H1 (cell line): ENCODE measurements at regions not wholly inside any gene's neighbourhood (a gene's known extent, or its start where the extent isn't known, plus 50 kb on each side); places are given as distances from the start of the nearest gene placed in this dataset.

ENCODE experiments used
- CTCF ChIA-PET: fragments of 300-600 bp; sonication (Branson Sonifier 250); formaldehyde crosslinking; loops from one replicate; lab custom pipeline; 2021; ENCODE audit not compliant: partially characterized antibody; lab: Charles Lee
- POLR2A ChIA-PET: fragments of 300-600 bp; sonication (Branson Sonifier 250); formaldehyde crosslinking; loops from one replicate; lab custom pipeline; 2021; ENCODE audit warnings: inconsistent platforms; ENCODE audit not compliant: partially characterized antibody; lab: Charles Lee
- DNase-seq, 2 experiments: peaks; one replicate each; pipeline versions ENCODE4 v3.0.0 to v3.0.0-alpha.2; 2010 to 2022; ENCODE audit warnings: low spot score in 2 of 2, low read depth in 1 of 2, mixed read lengths in 1 of 2
- FAIRE-seq: peaks from 2 replicates; lab custom pipeline; 2011; peaks lifted over from hg19 to GRCh38; lab: Jason Lieb, UNC
- H2AFZ ChIP-seq: 2 replicates; pipeline ENCODE4 v1.8.1; 2012; ENCODE audit warnings: low read length, inconsistent platforms
- H2AK5ac ChIP-seq: 2 replicates; pipeline ENCODE4 v1.6.1; 2013; ENCODE audit warnings: low read depth, low read length
- H2BK120ac ChIP-seq: replicated peaks from 2 replicates; pipeline ENCODE3; 2013; ENCODE audit warnings: low read depth, low read length, inconsistent platforms
- H2BK12ac ChIP-seq: 2 replicates; pipeline ENCODE4 v1.6.1; 2013; ENCODE audit warnings: low read depth, low read length
- H2BK15ac ChIP-seq: 2 replicates; pipeline ENCODE4 v1.6.1; 2013; ENCODE audit warnings: low read length
- H2BK20ac ChIP-seq: 2 replicates; pipeline ENCODE4 v1.6.1; 2013; ENCODE audit warnings: low read length
- H2BK5ac ChIP-seq: 2 replicates; pipeline ENCODE4 v1.6.1; 2013; ENCODE audit warnings: low read depth, low read length
- H3K14ac ChIP-seq: 2 replicates; pipeline ENCODE4 v1.6.1; 2013; ENCODE audit warnings: inconsistent platforms; ENCODE audit not compliant: insufficient read length
- H3K18ac ChIP-seq: 2 replicates; pipeline ENCODE4 v1.6.1; 2013; ENCODE audit warnings: low read length; ENCODE audit errors: extremely low read depth
- H3K23ac ChIP-seq: 2 replicates; pipeline ENCODE4 v1.6.1; 2013; ENCODE audit warnings: inconsistent platforms; ENCODE audit not compliant: insufficient read length
- H3K23me2 ChIP-seq: 2 replicates; pipeline ENCODE4 v1.6.1; 2013; ENCODE audit warnings: low read depth, low read length
- H3K27ac ChIP-seq: 2 replicates; pipeline ENCODE4 v1.6.1; 2011; ENCODE audit warnings: low read depth, low read length, inconsistent platforms
- H3K27me3 ChIP-seq, 4 experiments: replicated peaks in 1 of 4; 1 replicate in 1 of 4; 2 replicates in 3 of 4; pipeline versions ENCODE4 v1.6.1 to v1.8.1; 2011 to 2013; ENCODE audit warnings: low read length in 3 of 4, mild to moderate bottlenecking in 3 of 4, inconsistent platforms in 2 of 4, mixed read lengths in 2 of 4, moderate library complexity in 1 of 4; ENCODE audit not compliant: control insufficient read depth in 3 of 4, insufficient read depth in 3 of 4; ENCODE audit errors: extremely low read depth in 1 of 4
- H3K36me3 ChIP-seq, 4 experiments: 2 replicates each; pipeline versions ENCODE4 v1.6.1 to v1.8.1; 2011 to 2013; ENCODE audit warnings: mild to moderate bottlenecking in 4 of 4, low read length in 3 of 4, moderate library complexity in 2 of 4, control low read depth in 1 of 4, inconsistent platforms in 1 of 4; ENCODE audit not compliant: insufficient read depth in 4 of 4, control insufficient read depth in 2 of 4
- H3K4ac ChIP-seq: replicated peaks from 2 replicates; pipeline ENCODE3; 2013; ENCODE audit warnings: low read length, low read depth, mixed read lengths, inconsistent platforms; ENCODE audit not compliant: insufficient read length
- H3K4me1 ChIP-seq, 4 experiments: replicated peaks in 1 of 4; 1 replicate in 1 of 4; 2 replicates in 3 of 4; pipeline versions ENCODE4 v1.6.1 to v1.8.1; 2011 to 2013; ENCODE audit warnings: low read length in 3 of 4, inconsistent platforms in 2 of 4, mixed read lengths in 1 of 4; ENCODE audit not compliant: insufficient read depth in 4 of 4, control insufficient read depth in 3 of 4
- H3K4me2 ChIP-seq, 2 experiments: 2 replicates each; pipeline versions ENCODE4 v1.6.1 to v1.8.1; 2011 to 2013; ENCODE audit warnings: low read depth in 2 of 2, low read length in 2 of 2, control low read depth in 1 of 2, inconsistent platforms in 1 of 2, mild to moderate bottlenecking in 1 of 2; ENCODE audit not compliant: insufficient read depth in 1 of 2
- H3K4me3 ChIP-seq, 4 experiments: fragments of 200-600, 300-600 bp in 1 of 4; sonication (generic), shearing (Covaris generic), sonication (Bioruptor Twin) in 1 of 4; 2 replicates each; pipeline versions ENCODE4 v1.5.1 to v1.8.1; 2011 to 2016; ENCODE audit warnings: low read length in 4 of 4, low read depth in 3 of 4, control low read depth in 2 of 4, inconsistent platforms in 2 of 4, mild to moderate bottlenecking in 2 of 4, mixed read lengths in 1 of 4, moderate library complexity in 1 of 4; ENCODE audit not compliant: insufficient read depth in 2 of 4; ENCODE audit errors: extremely low read depth in 1 of 4
- H3K56ac ChIP-seq: replicated peaks from 2 replicates; pipeline ENCODE3; 2013; ENCODE audit warnings: low read depth, mild to moderate bottlenecking, mixed read lengths, low read length, inconsistent platforms; ENCODE audit not compliant: insufficient read length
- H3K79me1 ChIP-seq: 2 replicates; pipeline ENCODE4 v1.6.1; 2013; ENCODE audit warnings: low read depth, low read length, control low read depth
- H3K79me2 ChIP-seq, 2 experiments: 2 replicates each; pipeline versions ENCODE4 v1.6.1 to v1.8.1; 2012 to 2013; ENCODE audit warnings: low read length in 2 of 2, mild to moderate bottlenecking in 2 of 2, inconsistent platforms in 1 of 2; ENCODE audit not compliant: insufficient read depth in 2 of 2, control insufficient read depth in 1 of 2
- H3K9ac ChIP-seq, 4 experiments: replicated peaks in 1 of 4; 1 replicate in 1 of 4; 2 replicates in 3 of 4; pipeline versions ENCODE4 v1.6.1 to v1.8.1; 2011 to 2013; ENCODE audit warnings: low read depth in 3 of 4, low read length in 3 of 4, control low read depth in 2 of 4, mild to moderate bottlenecking in 2 of 4, moderate library complexity in 2 of 4, inconsistent platforms in 1 of 4; ENCODE audit errors: extremely low read depth in 1 of 4
- H3K9me3 ChIP-seq, 2 experiments: 2 replicates each; pipeline versions ENCODE4 v1.6.1 to v1.8.1; 2012 to 2013; ENCODE audit warnings: mild to moderate bottlenecking in 2 of 2, moderate library complexity in 2 of 2, control low read depth in 1 of 2, inconsistent platforms in 1 of 2, low read depth in 1 of 2, low read length in 1 of 2, mixed read lengths in 1 of 2; ENCODE audit not compliant: insufficient read depth in 2 of 2
- H4K20me1 ChIP-seq, 2 experiments: replicated peaks in 1 of 2; 2 replicates each; pipeline versions ENCODE3 to v1.8.1; 2011 to 2013; ENCODE audit warnings: inconsistent platforms in 2 of 2, low read length in 2 of 2, mild to moderate bottlenecking in 1 of 2; ENCODE audit not compliant: insufficient read depth in 2 of 2, control insufficient read depth in 1 of 2
- H4K5ac ChIP-seq: 2 replicates; pipeline ENCODE4 v1.6.1; 2013; ENCODE audit warnings: low read length, low read depth, mixed read lengths, inconsistent platforms; ENCODE audit not compliant: insufficient read length
- H4K8ac ChIP-seq: 2 replicates; pipeline ENCODE4 v1.8.0; 2013; ENCODE audit warnings: mild to moderate bottlenecking, moderate library complexity, low read length, inconsistent platforms; ENCODE audit not compliant: insufficient read depth; ENCODE audit errors: extremely low read depth
- H4K91ac ChIP-seq: replicated peaks from 2 replicates; pipeline ENCODE3; 2013; ENCODE audit warnings: low read length, mixed read lengths, inconsistent platforms; ENCODE audit not compliant: insufficient read length
- CHD2 ChIP-seq: IDR thresholded peaks from 2 replicates; pipeline ENCODE4 v1.6.1; 2012; ENCODE audit warnings: low read length, improper control_type of control experiment
- CREB1 ChIP-seq: IDR thresholded peaks from 2 replicates; pipeline ENCODE4 v1.6.1; 2012; ENCODE audit warnings: inconsistent platforms
- E2F6 ChIP-seq: IDR thresholded peaks from 2 replicates; pipeline ENCODE4 v1.6.1; 2012; ENCODE audit warnings: inconsistent platforms
- EGR1 ChIP-seq: IDR thresholded peaks from 2 replicates; pipeline ENCODE4 v1.6.1; 2011; ENCODE audit warnings: low read depth, low read length, borderline replicate concordance
- HDAC2 ChIP-seq, 2 experiments: fragments of 300-600 bp in 1 of 2; sonication (generic) in 1 of 2; IDR thresholded peaks; 2 replicates each; pipeline ENCODE4 v1.6.1; 2011 to 2012; ENCODE audit warnings: low read depth in 2 of 2, low read length in 2 of 2, mild to moderate bottlenecking in 2 of 2, moderate library complexity in 2 of 2, borderline replicate concordance in 1 of 2, inconsistent platforms in 1 of 2
- JUND ChIP-seq: IDR thresholded peaks from 2 replicates; pipeline ENCODE4 v1.6.1; 2011; ENCODE audit warnings: mild to moderate bottlenecking, improper control_type of control experiment, low read length
- MAFK ChIP-seq: IDR thresholded peaks from 2 replicates; pipeline ENCODE4 v1.6.1; 2012; ENCODE audit warnings: low read depth, mild to moderate bottlenecking, improper control_type of control experiment, low read length
- NANOG ChIP-seq: IDR thresholded peaks from 2 replicates; pipeline ENCODE4 v1.6.1; 2011; ENCODE audit warnings: low read length, low read depth, mild to moderate bottlenecking, inconsistent platforms; ENCODE audit not compliant: insufficient read depth, poor library complexity, severe bottlenecking
- RAD21 ChIP-seq, 2 experiments: IDR thresholded peaks in 1 of 2; conservative IDR thresholded peaks in 1 of 2; 2 replicates each; pipeline ENCODE4 v1.6.1; 2011; ENCODE audit warnings: low read depth in 2 of 2, low read length in 2 of 2, improper control_type of control experiment in 1 of 2, inconsistent platforms in 1 of 2, mild to moderate bottlenecking in 1 of 2, moderate library complexity in 1 of 2
- SIRT6 ChIP-seq: IDR thresholded peaks from one replicate; pipeline ENCODE4 v1.7.1; 2012; ENCODE audit warnings: low read length, inconsistent platforms
- SUZ12 ChIP-seq: fragments of 200-600 bp; sonication (generic); IDR thresholded peaks from 2 replicates; pipeline ENCODE4 v1.6.1; 2012; ENCODE audit warnings: mild to moderate bottlenecking, inconsistent platforms, low read length, moderate library complexity, mixed read lengths
- TAF1 ChIP-seq: IDR thresholded peaks from 2 replicates; pipeline ENCODE4 v1.6.1; 2011; ENCODE audit warnings: mild to moderate bottlenecking, low read depth, low read length
- TAF7 ChIP-seq: optimal IDR thresholded peaks from 2 replicates; pipeline ENCODE3; 2011; ENCODE audit warnings: low read depth, mild to moderate bottlenecking, inconsistent platforms, low read length, moderate library complexity, borderline replicate concordance
- ZNF274 ChIP-seq: IDR thresholded peaks from 2 replicates; pipeline ENCODE4 v1.7.0; 2012; ENCODE audit warnings: low read length, borderline replicate concordance; ENCODE audit errors: extremely low read depth
- WGBS, 2 experiments: shearing (Covaris generic) in 1 of 2; methylation state at CpG; one replicate each; pipeline versions ENCODE4 v1.1.6 to v1.1.7; 2013 to 2015; ENCODE audit warnings: low lambda C conversion rate in 2 of 2, mixed read lengths in 2 of 2, inconsistent platforms in 1 of 2, low coverage in 1 of 2, missing lambda C conversion rate in 1 of 2; ENCODE audit not compliant: insufficient replicate concordance in 2 of 2, insufficient coverage in 1 of 2, insufficient read length in 1 of 2; ENCODE audit errors: extremely low coverage in 1 of 2, missing lambda C conversion rate in 1 of 2; 5-methylcytosine and 5-hydroxymethylcytosine counted together

GRCh38 chr4:53920883-53921282 is 143.5 kb downstream of the CHIC2 start:
- no peak overlapping the region for H3K4me3 ChIP-seq
- H3K36me3 ChIP-seq: no peaks in the 10 kb centered on the region
- no peak overlapping the region for H4K5ac ChIP-seq
- H3K27me3 ChIP-seq: no peaks in the 10 kb centered on the region
- no peak overlapping the region for H3K14ac ChIP-seq
- no peak overlapping the region for H3K27ac ChIP-seq
- no peak overlapping the region for H3K4ac ChIP-seq
- no peak for DNase-seq
- POLR2A ChIA-PET: no interaction called here
- H3K4me2 ChIP-seq: no peak overlapping the region
- no peak overlapping the region for H2BK5ac ChIP-seq
- H3K79me2 ChIP-seq: no peaks in the 10 kb centered on the region
- no peak overlapping the region for H2BK20ac ChIP-seq
- no peaks in the 10 kb centered on the region for H4K20me1 ChIP-seq
- no peak overlapping the region for H2AFZ ChIP-seq
- H2BK120ac ChIP-seq: no peak overlapping the region
- no peak overlapping the region for H2AK5ac ChIP-seq
- H3K9me3 ChIP-seq: no peaks in the 10 kb centered on the region
- no peak for FAIRE-seq
- no peak overlapping the region for H2BK15ac ChIP-seq
- H2BK12ac ChIP-seq: no peak overlapping the region
- no peak overlapping the region for H4K8ac ChIP-seq
- no peak overlapping the region for H3K9ac ChIP-seq
- H3K23me2 ChIP-seq: peaks cover 3% of the 10 kb centered on the region; the same call in 1 of the 2 replicates
- no peak overlapping the region for H3K56ac ChIP-seq
- H3K79me1 ChIP-seq: no peaks in the 10 kb centered on the region
- H3K23ac ChIP-seq: no peak overlapping the region
- WGBS, 2 experiments: 96 to 100% methylated on average over 1 to 4 of the region's 4 CpGs
- CTCF ChIA-PET: interaction anchor here (0.7 to 3.6 kb wide), 7 partner anchors 10 to 313 kb away, joined by 3 to 34 read pairs (median 5); no protein-coding TSS in a partner anchor
- no peak overlapping the region for H3K18ac ChIP-seq
- no peak overlapping the region for H4K91ac ChIP-seq
- H3K4me1 ChIP-seq: peaks cover 0 to 15% (median under 1%) of the 10 kb centered on the region in 4 experiments; a peak in 4 of 7 replicates
- TF ChIP-seq SIRT6: no peak
- TF ChIP-seq HDAC2 (IDR thresholded peaks at IDR 0.05; ENCODE audit: borderline replicate concordance in 1 of 2, low read depth in 2 of 2, low read length in 2 of 2): no peak
- no peak for TF ChIP-seq JUND
- TF ChIP-seq MAFK: no peak
- no peak for TF ChIP-seq CREB1
- TF ChIP-seq TAF7: no peak
- TF ChIP-seq NANOG: no peak
- TF ChIP-seq TAF1: no peak
- no peak for TF ChIP-seq EGR1
- no peak for TF ChIP-seq RAD21 (IDR thresholded peaks at IDR 0.05 in 1 of 2, conservative IDR thresholded peaks at IDR 0.05 in 1 of 2; ENCODE audit: low read depth in 2 of 2, low read length in 2 of 2)
- TF ChIP-seq E2F6: no peak
- TF ChIP-seq ZNF274: no peak
- no peak for TF ChIP-seq CHD2
- TF ChIP-seq SUZ12: no peak
